ENCODE measurements at regions not wholly inside any gene's neighbourhood (a gene's known extent, or its start where the extent isn't known, plus 50 kb on each side); places are given as distances from the start of the nearest gene placed in this dataset.

- Histone ChIP-seq H3K36me3 (replicated peaks in 1 of 2) (no peaks in the 10 kb centered on the region), H3K27me3 (no peaks in the 10 kb centered on the region), H3K9me3 (replicated peaks in 1 of 3) (no peaks in the 10 kb centered on the region), H3K4me3 (no peak overlapping the region), H3K27ac (no peak overlapping the region), H3K4me1 (replicated peaks in 1 of 2) (no peaks in the 10 kb centered on the region)
- intact Hi-C loops (cut with DNase I) = no loop called here
- TF ChIP-seq CTCF (IDR thresholded peaks at IDR 0.05) = no peak
- no peak for TF ChIP-seq POLR2A (IDR thresholded peaks at IDR 0.05)
- WGBS, 4 donors = 55 to 72% (median 62%) methylated on average over 2 of the region's 2 CpGs
- DNase-seq = no peak
Measured at GRCh38 chrX:150007356-150007755, 69.1 kb upstream of the EOLA2 start.

- intact Hi-C loops (cut with DNase I) = no loop called here
- no peak for DNase-seq
- Histone ChIP-seq H3K9me3 (replicated peaks in 1 of 3) (no peaks in the 10 kb centered on the region), H3K27ac (no peak overlapping the region), H3K27me3 (no peaks in the 10 kb centered on the region), H3K4me1 (replicated peaks in 1 of 2) (no peaks in the 10 kb centered on the region), H3K36me3 (replicated peaks in 1 of 2) (no peaks in the 10 kb centered on the region), H3K4me3 (no peak overlapping the region)
- TF ChIP-seq POLR2A (IDR thresholded peaks at IDR 0.05) = no peak
- no peak for TF ChIP-seq CTCF (IDR thresholded peaks at IDR 0.05)
- 64 to 83% (median 77%) methylated on average over 3 of the region's 3 CpGs for WGBS, 4 donors
Measured at GRCh38 chrX:150012647-150013381, 74.5 kb upstream of the EOLA2 start.

GRCh38 chrX:150014525-150014924 is 76.2 kb upstream of the EOLA2 start:
- no peaks in the 10 kb centered on the region for H3K9me3 ChIP-seq (replicated peaks in 1 of 3)
- no peak overlapping the region for H3K4me3 ChIP-seq
- TF ChIP-seq CTCF (IDR thresholded peaks at IDR 0.05) (no peak), POLR2A (IDR thresholded peaks at IDR 0.05) (no peak)
- intact Hi-C loops (cut with DNase I) = no loop called here
- H3K27ac ChIP-seq = no peak overlapping the region
- 36 to 83% (median 65%) methylated on average over 1 of the region's 1 CpG for WGBS, 4 donors
- H3K27me3 ChIP-seq = no peaks in the 10 kb centered on the region
- H3K36me3 ChIP-seq (replicated peaks in 1 of 2) = no peaks in the 10 kb centered on the region
- no peaks in the 10 kb centered on the region for H3K4me1 ChIP-seq (replicated peaks in 1 of 2)
- DNase-seq = no peak

GRCh38 chrX:150017868-150018267 is 79.6 kb upstream of the EOLA2 start:
- no peaks in the 10 kb centered on the region for H3K36me3 ChIP-seq (replicated peaks in 1 of 2)
- 52 to 100% (median 74%) methylated on average over 1 of the region's 1 CpG for WGBS, 4 donors
- H3K4me1 ChIP-seq (replicated peaks in 1 of 2) = no peaks in the 10 kb centered on the region
- DNase-seq = no peak
- intact Hi-C loops (cut with DNase I) = no loop called here
- H3K4me3 ChIP-seq = no peak overlapping the region
- H3K9me3 ChIP-seq (replicated peaks in 1 of 3) = no peaks in the 10 kb centered on the region
- TF ChIP-seq POLR2A (IDR thresholded peaks at IDR 0.05) (no peak), CTCF (IDR thresholded peaks at IDR 0.05) (no peak)
- no peaks in the 10 kb centered on the region for H3K27me3 ChIP-seq
- H3K27ac ChIP-seq = no peak overlapping the region

Measured in adrenal gland (tissue), 9 donors.